Heart left ventricle (tissue), 13 donors: ENCODE measurements at regions not wholly inside any gene's neighbourhood (a gene's known extent, or its start where the extent isn't known, plus 50 kb on each side); places are given as distances from the start of the nearest gene placed in this dataset.

ENCODE experiments used
- POLR2A ChIP-seq, 2 donors: fragments of 450-650 bp; IDR thresholded peaks; one replicate each; pipeline ENCODE4 v1.6.1; 2017; ENCODE audit warnings: antibody characterized with exemption in 2 of 2, mild to moderate bottlenecking in 2 of 2, moderate library complexity in 2 of 2
- TF ChIP-seq, protein P1 (sequence below), 12 donors: fragments of 200-600 bp; sonication (generic) in 4 of 12; IDR thresholded peaks; one replicate each; pipeline versions ENCODE4 v1.5.0 to v1.8.0; 2018 to 2022; ENCODE audit warnings: antibody characterized with exemption in 12 of 12, mild to moderate bottlenecking in 5 of 12
- donor health status: ischemic (EF 13 %, LVEDD 7.1; RV severe dilation, severe dysfunction).
- donor health status: DM: no; HTN: yes; CAD: no.
- donor health status: DM: no; HTN: no; CAD: no.
- donor health status: ischemic (EF 25% LVEDD 6.9; RV normal size, moderate dysfunction).
- donor health status: ischemic (EF 25% LVEDD 5.7; RV mildly dilated, moderate dysfunction).
- donor health status: ischemic (EF 35%, LVEDD 5.7; RV mildly dilated, moderate dysfunction).
- donor health status: nonischemic (EF 11% LVEDD 7.7; RV severe dilation, severe dysfunction).
- donor health status: DM: yes; HTN: yes; CAD: no.
- donor health status: PGD.
- donor health status: ischemic (EF 29% LVEDD 5.4; RV normal size, mild dysfunction).
- donor health status: nonischemic (EF 23%, LVEDD 6.1; RV moderate dilation, normal function).

DNA sequence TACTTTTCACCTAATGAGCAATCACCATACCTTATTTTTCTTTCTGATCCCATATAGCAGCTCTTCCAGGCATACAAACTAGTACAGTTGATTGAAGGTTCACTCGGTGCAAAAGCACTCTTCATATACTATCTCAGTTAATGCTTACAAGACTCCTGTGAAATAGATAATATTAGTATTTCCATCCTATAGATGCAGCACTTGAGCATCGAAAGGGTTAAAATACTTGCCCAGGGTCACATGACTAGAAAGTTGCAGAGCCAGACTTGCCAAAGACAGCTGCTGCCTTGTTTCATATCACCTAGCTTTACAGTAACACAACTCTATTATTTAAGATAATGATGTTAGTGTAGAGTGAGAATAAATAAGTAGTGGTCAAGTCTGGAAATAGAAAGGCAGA is 466.0 kb upstream of the TNP1 start:
- TF ChIP-seq, protein P1, sequence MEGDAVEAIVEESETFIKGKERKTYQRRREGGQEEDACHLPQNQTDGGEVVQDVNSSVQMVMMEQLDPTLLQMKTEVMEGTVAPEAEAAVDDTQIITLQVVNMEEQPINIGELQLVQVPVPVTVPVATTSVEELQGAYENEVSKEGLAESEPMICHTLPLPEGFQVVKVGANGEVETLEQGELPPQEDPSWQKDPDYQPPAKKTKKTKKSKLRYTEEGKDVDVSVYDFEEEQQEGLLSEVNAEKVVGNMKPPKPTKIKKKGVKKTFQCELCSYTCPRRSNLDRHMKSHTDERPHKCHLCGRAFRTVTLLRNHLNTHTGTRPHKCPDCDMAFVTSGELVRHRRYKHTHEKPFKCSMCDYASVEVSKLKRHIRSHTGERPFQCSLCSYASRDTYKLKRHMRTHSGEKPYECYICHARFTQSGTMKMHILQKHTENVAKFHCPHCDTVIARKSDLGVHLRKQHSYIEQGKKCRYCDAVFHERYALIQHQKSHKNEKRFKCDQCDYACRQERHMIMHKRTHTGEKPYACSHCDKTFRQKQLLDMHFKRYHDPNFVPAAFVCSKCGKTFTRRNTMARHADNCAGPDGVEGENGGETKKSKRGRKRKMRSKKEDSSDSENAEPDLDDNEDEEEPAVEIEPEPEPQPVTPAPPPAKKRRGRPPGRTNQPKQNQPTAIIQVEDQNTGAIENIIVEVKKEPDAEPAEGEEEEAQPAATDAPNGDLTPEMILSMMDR (IDR thresholded peaks at IDR 0.05): no peak
- TF ChIP-seq POLR2A (IDR thresholded peaks at IDR 0.05): no peak
